Transverse colon (tissue), 3 donors: ENCODE measurements at regions not wholly inside any gene's neighbourhood (a gene's known extent, or its start where the extent isn't known, plus 50 kb on each side); places are given as distances from the start of the nearest gene placed in this dataset.

Source experiments
- EP300 ChIP-seq: sonication (generic); formaldehyde crosslinking; IDR thresholded peaks from one replicate; pipeline ENCODE4 v1.6.1; 2017; ENCODE audit warnings: antibody characterized with exemption, low read depth
- TF ChIP-seq, protein P1 (sequence below), 5 experiments: fragments of 200-600 bp in 3 of 5; fragments of 450-650 bp in 2 of 5; sonication (generic) in 3 of 5; IDR thresholded peaks; 1 replicate in 2 of 5; 2 replicates in 3 of 5; pipeline ENCODE4 v1.5.1; 2016 to 2017; ENCODE audit warnings: antibody characterized with exemption in 5 of 5, inconsistent platforms in 3 of 5, mild to moderate bottlenecking in 2 of 5, moderate library complexity in 1 of 5

GRCh38 chr4:86529436-86529835, 64.7 kb upstream of the PTPN13 start:
- TF ChIP-seq, protein P1, sequence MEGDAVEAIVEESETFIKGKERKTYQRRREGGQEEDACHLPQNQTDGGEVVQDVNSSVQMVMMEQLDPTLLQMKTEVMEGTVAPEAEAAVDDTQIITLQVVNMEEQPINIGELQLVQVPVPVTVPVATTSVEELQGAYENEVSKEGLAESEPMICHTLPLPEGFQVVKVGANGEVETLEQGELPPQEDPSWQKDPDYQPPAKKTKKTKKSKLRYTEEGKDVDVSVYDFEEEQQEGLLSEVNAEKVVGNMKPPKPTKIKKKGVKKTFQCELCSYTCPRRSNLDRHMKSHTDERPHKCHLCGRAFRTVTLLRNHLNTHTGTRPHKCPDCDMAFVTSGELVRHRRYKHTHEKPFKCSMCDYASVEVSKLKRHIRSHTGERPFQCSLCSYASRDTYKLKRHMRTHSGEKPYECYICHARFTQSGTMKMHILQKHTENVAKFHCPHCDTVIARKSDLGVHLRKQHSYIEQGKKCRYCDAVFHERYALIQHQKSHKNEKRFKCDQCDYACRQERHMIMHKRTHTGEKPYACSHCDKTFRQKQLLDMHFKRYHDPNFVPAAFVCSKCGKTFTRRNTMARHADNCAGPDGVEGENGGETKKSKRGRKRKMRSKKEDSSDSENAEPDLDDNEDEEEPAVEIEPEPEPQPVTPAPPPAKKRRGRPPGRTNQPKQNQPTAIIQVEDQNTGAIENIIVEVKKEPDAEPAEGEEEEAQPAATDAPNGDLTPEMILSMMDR (IDR thresholded peaks at IDR 0.05) = no peak
- TF ChIP-seq EP300 = no peak
